ENCODE measurements at regions not wholly inside any gene's neighbourhood (a gene's known extent, or its start where the extent isn't known, plus 50 kb on each side); places are given as distances from the start of the nearest gene placed in this dataset.

- DNase-seq (ENCODE audit: low read depth, low spot score) = no peak
These were observed 491.6 kb upstream of the ID2 start for GRCh38 chr2:8190279-8190678.

GRCh38 chr2:8191427-8191826 lies 490.4 kb upstream of the ID2 start:
- DNase-seq (ENCODE audit: low read depth, low spot score) = no peak

- no peak for DNase-seq (ENCODE audit: low read depth, low spot score)
These were observed 488.7 kb upstream of the ID2 start for GRCh38 chr2:8193146-8193545.

- DNase-seq (ENCODE audit: low read depth, low spot score) = peak; percentile 36
These were observed 487.9 kb upstream of the ID2 start for GRCh38 chr2:8193686-8194615.

- no peak for DNase-seq (ENCODE audit: low read depth, low spot score)
These were observed 486.1 kb upstream of the ID2 start for GRCh38 chr2:8195784-8196183.

GRCh38 chr2:8196316-8196715 lies 485.5 kb upstream of the ID2 start:
- no peak for DNase-seq (ENCODE audit: low read depth, low spot score)

GRCh38 chr2:8197101-8197500 lies 484.8 kb upstream of the ID2 start:
- DNase-seq (ENCODE audit: low read depth, low spot score) = no peak

GRCh38 chr2:8197825-8198224 lies 484.0 kb upstream of the ID2 start:
- DNase-seq (ENCODE audit: low read depth, low spot score) = no peak

- DNase-seq (ENCODE audit: low read depth, low spot score) = no peak
These were observed 483.0 kb upstream of the ID2 start for GRCh38 chr2:8198766-8199382.

- no peak for DNase-seq (ENCODE audit: low read depth, low spot score)
These were observed 479.7 kb upstream of the ID2 start for GRCh38 chr2:8202132-8202531.

- DNase-seq (ENCODE audit: low read depth, low spot score) = no peak
These were observed 478.5 kb upstream of the ID2 start for GRCh38 chr2:8203364-8203763.

- DNase-seq (ENCODE audit: low read depth, low spot score) = no peak
These were observed 477.1 kb upstream of the ID2 start for GRCh38 chr2:8204711-8205110.

- no peak for DNase-seq (ENCODE audit: low read depth, low spot score)
These were observed 472.4 kb upstream of the ID2 start for GRCh38 chr2:8209494-8209893.

- no peak for DNase-seq (ENCODE audit: low read depth, low spot score)
These were observed 470.5 kb upstream of the ID2 start for GRCh38 chr2:8211384-8211783.

GRCh38 chr2:8212239-8212638 lies 469.6 kb upstream of the ID2 start:
- no peak for DNase-seq (ENCODE audit: low read depth, low spot score)

- DNase-seq (ENCODE audit: low read depth, low spot score) = no peak
These were observed 467.7 kb upstream of the ID2 start for GRCh38 chr2:8214036-8214615.

- DNase-seq (ENCODE audit: low read depth, low spot score) = no peak
These were observed 466.5 kb upstream of the ID2 start for GRCh38 chr2:8215159-8215863.

GRCh38 chr2:8215982-8216381 lies 465.9 kb upstream of the ID2 start:
- no peak for DNase-seq (ENCODE audit: low read depth, low spot score)

- DNase-seq (ENCODE audit: low read depth, low spot score) = no peak
These were observed 465.5 kb upstream of the ID2 start for GRCh38 chr2:8216397-8216796.

- DNase-seq (ENCODE audit: low read depth, low spot score) = no peak
These were observed 464.3 kb upstream of the ID2 start for GRCh38 chr2:8217468-8218030.

GRCh38 chr2:8219096-8219495 lies 462.8 kb upstream of the ID2 start:
- no peak for DNase-seq (ENCODE audit: low read depth, low spot score)

Data from ELF-1 (cell line).